HepG2 (cell line): ENCODE measurements at regions not wholly inside any gene's neighbourhood (a gene's known extent, or its start where the extent isn't known, plus 50 kb on each side); places are given as distances from the start of the nearest gene placed in this dataset.

Experiments
- ATAC-seq: fragments of 200-7000 bp; cut with Tn5 transposase; 3 replicates; pipeline ENCODE4 v1.9.1; 2020; ENCODE audit warnings: mild to moderate bottlenecking, moderate library complexity
- BruUV-seq: library from RNA; stranded (reverse); fragments of 400-500 nt; replicated peaks from 2 replicates; lab custom pipeline; 2021; lab: Mats Ljungman, UMichigan
- CTCF ChIA-PET: fragments of 300-600 bp; formaldehyde crosslinking; extraction: SDS; loops from one replicate; lab custom pipeline; 2021; ENCODE audit warnings: low total read pairs, inconsistent platforms, low intra/inter-chr PET ratio; lab: Yijun Ruan, JAX
- POLR2A ChIA-PET: fragments of 350-600 bp; sonication (Branson Sonifier 250); formaldehyde crosslinking; loops from one replicate; lab custom pipeline; 2020; ENCODE audit warnings: antibody characterized with exemption, inconsistent platforms; lab: Yijun Ruan, JAX
- DNase-seq: peaks from one replicate; pipeline ENCODE4 v3.0.0-alpha.2; 2015; ENCODE audit warnings: low spot score
- FAIRE-seq: peaks from 3 replicates; lab custom pipeline; 2011; peaks lifted over from hg19 to GRCh38; lab: Jason Lieb, UNC
- H2AFZ ChIP-seq: one replicate; pipeline ENCODE4 v1.6.1; 2011; ENCODE audit warnings: low read length, inconsistent platforms
- H3K27ac ChIP-seq: fragments of 300-600 bp; 3 replicates; pipeline ENCODE4 v1.8.0; 2011; ENCODE audit warnings: mixed run types, mild to moderate bottlenecking, mixed read lengths, low read length, inconsistent platforms; ENCODE audit not compliant: insufficient read depth; ENCODE audit errors: extremely low read length
- H3K27me3 ChIP-seq, 2 experiments: fragments of 200-600 bp in 1 of 2; 2 replicates in 1 of 2; 3 replicates in 1 of 2; pipeline versions ENCODE4 v1.6.0 to v1.8.0; 2011; ENCODE audit warnings: low read length in 2 of 2, mild to moderate bottlenecking in 2 of 2, moderate library complexity in 2 of 2, inconsistent platforms in 1 of 2; ENCODE audit not compliant: insufficient read depth in 2 of 2, control insufficient read depth in 1 of 2
- H3K36me3 ChIP-seq, 2 experiments: fragments of 200-600 bp in 1 of 2; replicated peaks in 1 of 2; 2 replicates in 1 of 2; 3 replicates in 1 of 2; pipeline versions ENCODE4 v1.5.1 to v1.8.0; 2011; ENCODE audit warnings: low read length in 2 of 2, inconsistent platforms in 1 of 2; ENCODE audit not compliant: insufficient read depth in 2 of 2, control insufficient read depth in 1 of 2
- H3K4me1 ChIP-seq: 2 replicates; pipeline ENCODE4 v1.5.1; 2012; ENCODE audit warnings: low read length, inconsistent platforms; ENCODE audit not compliant: insufficient read depth
- H3K4me2 ChIP-seq: 2 replicates; pipeline ENCODE4 v1.6.0; 2011; ENCODE audit warnings: low read depth, low read length, inconsistent platforms
- H3K4me3 ChIP-seq, 3 experiments: fragments of 200-600 bp in 1 of 3; sonication (generic), shearing (Covaris generic) in 1 of 3; replicated peaks in 1 of 3; 2 replicates each; pipeline ENCODE4 v1.5.1; 2011 to 2016; ENCODE audit warnings: low read length in 3 of 3, inconsistent platforms in 2 of 3, low read depth in 2 of 3, mild to moderate bottlenecking in 2 of 3, control low read depth in 1 of 3, mixed read lengths in 1 of 3; ENCODE audit not compliant: insufficient read depth in 1 of 3
- H3K79me2 ChIP-seq: one replicate; pipeline ENCODE4 v1.6.1; 2011; ENCODE audit warnings: low read length, inconsistent platforms; ENCODE audit not compliant: insufficient read depth
- H3K9ac ChIP-seq: 2 replicates; pipeline ENCODE4 v1.6.0; 2011; ENCODE audit warnings: mild to moderate bottlenecking, low read depth, low read length, inconsistent platforms; ENCODE audit not compliant: insufficient read depth
- H3K9me3 ChIP-seq: 2 replicates; pipeline ENCODE4 v1.5.1; 2012; ENCODE audit warnings: mild to moderate bottlenecking, low read length
- H4K20me1 ChIP-seq: 2 replicates; pipeline ENCODE4 v1.6.0; 2011; ENCODE audit warnings: inconsistent platforms, mild to moderate bottlenecking, low read length, moderate library complexity; ENCODE audit not compliant: insufficient read depth
- ATF4 ChIP-seq, 2 experiments: fragments of 450-650 bp in 1 of 2; sonication (generic) in 1 of 2; formaldehyde crosslinking; IDR thresholded peaks; 2 replicates each; pipeline versions ENCODE4 v1.5.0 to v1.8.0; 2020 to 2022; ENCODE audit warnings: mild to moderate bottlenecking in 1 of 2, missing genetic modification reagents in 1 of 2
- FOXP1 ChIP-seq, 2 experiments: fragments of 450-650 bp in 1 of 2; IDR thresholded peaks; 2 replicates each; pipeline ENCODE4 v1.6.1; 2017 to 2018; ENCODE audit warnings: antibody characterized with exemption in 1 of 2
- HNRNPK ChIP-seq: fragments of 200-400 bp; formaldehyde crosslinking; IDR thresholded peaks from 2 replicates; pipeline ENCODE4 v1.6.1; 2018; ENCODE audit warnings: low read length, low read depth, moderate library complexity, mild to moderate bottlenecking; ENCODE audit not compliant: poor library complexity, severe bottlenecking
- MAFK ChIP-seq, 2 experiments: IDR thresholded peaks in 1 of 2; conservative IDR thresholded peaks in 1 of 2; 2 replicates each; pipeline ENCODE4 v1.6.1; 2011; ENCODE audit warnings: improper control_type of control experiment in 2 of 2, low read length in 2 of 2
- MIER2 ChIP-seq: IDR thresholded peaks from 2 replicates; pipeline ENCODE4 v1.6.1; 2016; ENCODE audit warnings: missing biosample characterization, missing genetic modification reagents
- RERE ChIP-seq: IDR thresholded peaks from 2 replicates; pipeline ENCODE4 v1.6.1; 2016; ENCODE audit warnings: low read depth, missing genetic modification reagents, missing compliant biosample characterization
- ZFX ChIP-seq: sonication (generic); formaldehyde crosslinking; IDR thresholded peaks from 2 replicates; pipeline ENCODE4 v1.4.0; 2020; ENCODE audit warnings: mild to moderate bottlenecking, low read depth, missing genetic modification reagents, moderate library complexity
- ZNF326 ChIP-seq: sonication (generic); formaldehyde crosslinking; IDR thresholded peaks from 2 replicates; pipeline ENCODE4 v1.4.0; 2020; ENCODE audit warnings: missing genetic modification reagents, borderline replicate concordance
- ZNF841 ChIP-seq: sonication (generic); formaldehyde crosslinking; IDR thresholded peaks from 2 replicates; pipeline ENCODE4 v1.8.1; 2023; ENCODE audit warnings: missing genetic modification reagents, borderline replicate concordance
- ZNF883 ChIP-seq: sonication (generic); formaldehyde crosslinking; IDR thresholded peaks from 2 replicates; pipeline ENCODE4 v1.5.1; 2020; ENCODE audit warnings: mild to moderate bottlenecking, missing genetic modification reagents; ENCODE audit errors: not compliant biosample characterization
- WGBS: methylation state at CpG from one replicate; pipeline ENCODE4 v1.1.6; 2017; ENCODE audit warnings: low lambda C conversion rate; 5-methylcytosine and 5-hydroxymethylcytosine counted together
- in situ Hi-C: cut with HindIII; loops from 2 replicates; pipeline ENCODE4 v1.10.0; 2017; ENCODE audit warnings: low pct_unique_long_range_greater_than_20kb; ENCODE audit not compliant: extremely low pct_ligation_motif_present
- intact Hi-C: fragments of 100-400 bp; cut with micrococcal nuclease; formaldehyde crosslinking; loops from one replicate; pipeline ENCODE4 v1.10.0; 2022; ENCODE audit not compliant: unreplicated experiment

DNA sequence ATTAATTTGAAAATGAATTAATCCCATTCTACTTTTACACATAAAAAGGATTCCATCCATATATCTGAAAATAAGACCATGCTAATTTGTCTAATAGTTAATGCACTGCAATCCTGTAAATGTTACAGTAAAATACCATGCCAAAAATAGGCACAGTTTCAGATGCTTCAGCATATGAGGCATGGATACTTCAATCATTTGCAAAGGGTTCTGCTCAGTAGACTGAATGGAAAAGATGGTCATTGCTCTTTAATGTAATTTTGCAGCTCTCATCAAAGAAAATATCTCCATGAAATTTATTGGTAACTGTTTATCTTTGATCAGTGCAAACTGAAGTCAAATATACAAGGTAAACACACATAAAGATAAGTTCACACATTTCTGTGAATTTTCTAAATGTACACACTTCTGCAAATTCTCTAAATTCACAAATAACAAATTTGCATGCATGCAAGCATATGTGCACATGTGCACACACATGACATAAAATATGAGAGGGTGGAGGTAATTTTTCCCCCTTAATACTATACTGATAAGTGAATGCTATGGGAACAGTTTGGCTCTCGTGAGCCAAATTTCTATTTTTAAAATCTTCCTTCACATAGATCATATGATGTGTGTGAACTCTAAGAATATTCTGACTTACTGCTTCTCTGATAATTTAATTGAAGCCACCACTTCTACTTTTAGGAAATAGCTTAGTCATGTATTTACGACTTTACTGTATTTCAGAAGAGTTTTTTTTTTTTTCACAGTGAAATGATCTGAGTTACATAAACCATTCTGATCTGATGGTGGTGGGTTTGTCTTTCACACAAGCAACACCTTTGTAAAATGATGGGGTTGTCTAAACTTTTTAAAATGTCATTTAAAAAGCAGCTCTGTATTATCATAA is 996.8 kb upstream of the CITED2 start:
- Histone ChIP-seq H3K27ac (no peak overlapping the region), H3K9me3 (peaks cover 13% of the 10 kb centered on the region), H3K36me3 (no peaks in the 10 kb centered on the region), H3K79me2 (no peaks in the 10 kb centered on the region), H4K20me1 (no peaks in the 10 kb centered on the region)
- 10% methylated on average over 2 of the region's 2 CpGs for WGBS
- in situ Hi-C loops, result no loop called here
- no TSS peak for BruUV-seq
- FAIRE-seq, result no peak
- CTCF ChIA-PET, result no interaction called here
- TF ChIP-seq ZNF883 (CRISPR knock-in tag) (no peak), MAFK (conservative IDR thresholded peaks at IDR 0.05 in 1 of 2, IDR thresholded peaks at IDR 0.05 in 1 of 2; ENCODE audit: low read length in 2 of 2) (peak; percentile 47 to 61; a peak in 3 of 4 replicates)
- TF ChIP-seq, all 625 proteins: peak for 1
- H2AFZ ChIP-seq, result no peak overlapping the region
- intact Hi-C loops, result no loop called here
- H3K9ac ChIP-seq, result no peak overlapping the region
- H3K4me1 ChIP-seq, result no peaks in the 10 kb centered on the region
- ATAC-seq (no peak), DNase-seq (no peak)
- H3K4me3 ChIP-seq, result no peak overlapping the region
- H3K4me2 ChIP-seq, result no peak overlapping the region
- H3K27me3 ChIP-seq, result no peaks in the 10 kb centered on the region
- POLR2A ChIA-PET, result no interaction called here

GRCh38 chr6:140370441-140370840 is 996.0 kb upstream of the CITED2 start:
- CTCF ChIA-PET, result no interaction called here
- ATAC-seq, result no peak
- H3K4me1 ChIP-seq, result no peaks in the 10 kb centered on the region
- H3K27ac ChIP-seq, result no peak overlapping the region
- peaks cover 18% of the 10 kb centered on the region for H3K9me3 ChIP-seq
- H3K4me3 ChIP-seq, result no peak overlapping the region
- no peak overlapping the region for H3K9ac ChIP-seq
- BruUV-seq, result no TSS peak
- WGBS, result 9% methylated on average over 1 of the region's 1 CpG
- no peaks in the 10 kb centered on the region for H3K27me3 ChIP-seq
- H3K79me2 ChIP-seq, result no peaks in the 10 kb centered on the region
- intact Hi-C loops (no loop called here), in situ Hi-C loops (no loop called here)
- no peaks in the 10 kb centered on the region for H3K36me3 ChIP-seq
- no peak for DNase-seq
- POLR2A ChIA-PET, result no interaction called here
- no peak for FAIRE-seq
- no peak overlapping the region for H3K4me2 ChIP-seq
- TF ChIP-seq ATF4 (CRISPR knock-in tag; IDR thresholded peaks at IDR 0.05) (no peak), RERE (CRISPR knock-in tag) (no peak), MIER2 (CRISPR knock-in tag) (no peak), ZNF841 (CRISPR knock-in tag) (no peak), HNRNPK (no peak), FOXP1 (IDR thresholded peaks at IDR 0.05) (no peak), FOXP1 (CRISPR knock-in tag; IDR thresholded peaks at IDR 0.05) (no peak), ZFX (no peak), ZNF326 (CRISPR knock-in tag) (no peak)
- no peaks in the 10 kb centered on the region for H4K20me1 ChIP-seq
- no peak overlapping the region for H2AFZ ChIP-seq
